HEK293 (cell line): ENCODE measurements at regions not wholly inside any gene's neighbourhood (a gene's known extent, or its start where the extent isn't known, plus 50 kb on each side); places are given as distances from the start of the nearest gene placed in this dataset.

Experiments
- CTCF ChIA-PET: fragments of 350-600 bp; formaldehyde crosslinking; extraction: SDS; loops from one replicate; lab custom pipeline; 2021; ENCODE audit warnings: antibody characterized with exemption; lab: Yijun Ruan, JAX
- POLR2A ChIA-PET: fragments of 300-600 bp; formaldehyde crosslinking; extraction: SDS; loops from one replicate; lab custom pipeline; 2020; ENCODE audit warnings: antibody characterized with exemption, inconsistent platforms; lab: Yijun Ruan, JAX
- H3K27ac ChIP-seq: fragments of 200-500 bp; sonication (Bioruptor generic); 2 replicates; pipeline ENCODE4 v1.5.1; 2014; ENCODE audit warnings: low read depth, low read length, control low read depth, inconsistent platforms; ENCODE audit errors: extremely low read depth
- H3K36me3 ChIP-seq, 2 experiments: fragments of 200-500 bp in 1 of 2; sonication (Bioruptor generic) in 1 of 2; 1 replicate in 1 of 2; 2 replicates in 1 of 2; pipeline ENCODE4 v1.5.1; 2014 to 2017; ENCODE audit warnings: inconsistent platforms in 2 of 2, low read length in 2 of 2; ENCODE audit not compliant: control insufficient read depth in 2 of 2, insufficient read depth in 1 of 2
- H3K4me1 ChIP-seq: fragments of 200-500 bp; sonication (Bioruptor generic); 2 replicates; pipeline ENCODE4 v1.5.1; 2014; ENCODE audit warnings: mild to moderate bottlenecking, low read length, inconsistent platforms; ENCODE audit not compliant: control insufficient read depth, insufficient read depth
- H3K4me3 ChIP-seq: 2 replicates; pipeline ENCODE4 v1.5.1; 2011; ENCODE audit warnings: low read depth, mild to moderate bottlenecking, control low read depth, low read length, moderate library complexity
- H3K9me3 ChIP-seq: fragments of 200-500 bp; sonication (Bioruptor generic); 2 replicates; pipeline ENCODE4 v1.5.1; 2014; ENCODE audit warnings: low read depth, low read length, inconsistent platforms; ENCODE audit not compliant: control insufficient read depth, insufficient read depth
- MZF1 ChIP-seq: fragments of 450-650 bp; formaldehyde crosslinking; IDR thresholded peaks from 2 replicates; pipeline ENCODE4 v1.5.1; 2017; ENCODE audit warnings: missing biosample characterization, missing genetic modification characterization, borderline replicate concordance
- ZBTB21 ChIP-seq: fragments of 450-650 bp; formaldehyde crosslinking; IDR thresholded peaks from 2 replicates; pipeline ENCODE4 v1.5.1; 2017; ENCODE audit warnings: missing biosample characterization, missing genetic modification characterization
- ZBTB7A ChIP-seq: fragments of 450-650 bp; formaldehyde crosslinking; IDR thresholded peaks from 2 replicates; pipeline ENCODE4 v1.5.1; 2016; ENCODE audit warnings: low read depth, missing biosample characterization, missing genetic modification characterization
- ZBTB8A ChIP-seq: fragments of 450-650 bp; formaldehyde crosslinking; IDR thresholded peaks from 2 replicates; pipeline ENCODE4 v1.5.1; 2016; ENCODE audit warnings: missing biosample characterization, missing genetic modification characterization
- ZFHX2 ChIP-seq: fragments of 450-650 bp; formaldehyde crosslinking; conservative IDR thresholded peaks from 2 replicates; pipeline ENCODE4 v1.5.1; 2016; ENCODE audit warnings: missing biosample characterization, missing genetic modification characterization
- ZNF140 ChIP-seq: fragments of 450-650 bp; formaldehyde crosslinking; IDR thresholded peaks from 2 replicates; pipeline ENCODE4 v1.5.1; 2016; ENCODE audit warnings: missing biosample characterization, missing genetic modification characterization
- ZNF311 ChIP-seq: fragments of 450-650 bp; formaldehyde crosslinking; IDR thresholded peaks from 2 replicates; pipeline ENCODE4 v1.5.1; 2017; ENCODE audit warnings: missing biosample characterization, missing genetic modification characterization, borderline replicate concordance
- ZNF394 ChIP-seq: fragments of 450-650 bp; formaldehyde crosslinking; IDR thresholded peaks from 2 replicates; pipeline ENCODE4 v1.5.1; 2016; ENCODE audit warnings: missing biosample characterization, missing genetic modification characterization, mild to moderate bottlenecking, moderate library complexity, borderline replicate concordance
- ZNF521 ChIP-seq: fragments of 450-650 bp; formaldehyde crosslinking; IDR thresholded peaks from 2 replicates; pipeline ENCODE4 v1.5.1; 2017; ENCODE audit warnings: missing biosample characterization, mild to moderate bottlenecking, missing genetic modification characterization
- ZNF571 ChIP-seq: fragments of 450-650 bp; formaldehyde crosslinking; IDR thresholded peaks from 2 replicates; pipeline ENCODE4 v1.5.0; 2017; ENCODE audit warnings: missing biosample characterization, missing genetic modification characterization
- ZNF658 ChIP-seq: fragments of 450-650 bp; formaldehyde crosslinking; IDR thresholded peaks from 2 replicates; pipeline ENCODE4; 2016; ENCODE audit warnings: missing biosample characterization, missing genetic modification characterization
- ZNF701 ChIP-seq: fragments of 450-650 bp; formaldehyde crosslinking; IDR thresholded peaks from 2 replicates; pipeline ENCODE4 v1.5.1; 2016; ENCODE audit warnings: missing biosample characterization, missing genetic modification characterization
- ZNF792 ChIP-seq: fragments of 450-650 bp; formaldehyde crosslinking; IDR thresholded peaks from 2 replicates; pipeline ENCODE4 v1.5.1; 2016; ENCODE audit warnings: missing biosample characterization, missing genetic modification characterization
- ZNF830 ChIP-seq: fragments of 450-650 bp; IDR thresholded peaks from 2 replicates; pipeline ENCODE4 v1.5.0; 2018; ENCODE audit warnings: missing biosample characterization, missing genetic modification characterization, low read depth, mild to moderate bottlenecking, moderate library complexity
- TF ChIP-seq, protein P1 (sequence below): fragments of 450-650 bp; formaldehyde crosslinking; IDR thresholded peaks from 2 replicates; pipeline ENCODE4 v1.5.1; 2016; ENCODE audit warnings: missing biosample characterization, missing genetic modification characterization

DNA sequence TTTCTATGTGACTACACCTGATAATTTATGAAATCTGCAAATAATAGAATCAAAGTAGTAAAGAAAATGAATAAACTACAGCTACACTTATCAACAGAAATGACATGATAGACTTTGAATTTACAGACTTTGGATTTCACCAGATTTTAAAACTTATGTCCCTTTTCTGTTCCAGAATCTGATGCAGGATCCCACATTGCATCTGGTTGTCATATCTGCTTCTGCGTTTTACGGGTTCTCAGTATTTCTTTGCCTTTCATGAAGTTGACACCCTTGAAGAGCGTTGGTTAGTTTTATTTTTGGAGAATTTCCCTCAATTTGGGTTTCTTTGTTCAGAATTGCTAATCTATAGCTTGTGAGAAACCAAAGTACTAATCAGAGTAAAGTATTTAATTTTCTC, 174.9 kb upstream of the ADCY2 start:
- no peaks in the 10 kb centered on the region for H3K4me1 ChIP-seq
- H3K36me3 ChIP-seq = no peaks in the 10 kb centered on the region
- TF ChIP-seq ZNF311 (tag by site-specific recombination) (no peak), ZBTB21 (tag by site-specific recombination) (no peak)
- TF ChIP-seq, protein P1, sequence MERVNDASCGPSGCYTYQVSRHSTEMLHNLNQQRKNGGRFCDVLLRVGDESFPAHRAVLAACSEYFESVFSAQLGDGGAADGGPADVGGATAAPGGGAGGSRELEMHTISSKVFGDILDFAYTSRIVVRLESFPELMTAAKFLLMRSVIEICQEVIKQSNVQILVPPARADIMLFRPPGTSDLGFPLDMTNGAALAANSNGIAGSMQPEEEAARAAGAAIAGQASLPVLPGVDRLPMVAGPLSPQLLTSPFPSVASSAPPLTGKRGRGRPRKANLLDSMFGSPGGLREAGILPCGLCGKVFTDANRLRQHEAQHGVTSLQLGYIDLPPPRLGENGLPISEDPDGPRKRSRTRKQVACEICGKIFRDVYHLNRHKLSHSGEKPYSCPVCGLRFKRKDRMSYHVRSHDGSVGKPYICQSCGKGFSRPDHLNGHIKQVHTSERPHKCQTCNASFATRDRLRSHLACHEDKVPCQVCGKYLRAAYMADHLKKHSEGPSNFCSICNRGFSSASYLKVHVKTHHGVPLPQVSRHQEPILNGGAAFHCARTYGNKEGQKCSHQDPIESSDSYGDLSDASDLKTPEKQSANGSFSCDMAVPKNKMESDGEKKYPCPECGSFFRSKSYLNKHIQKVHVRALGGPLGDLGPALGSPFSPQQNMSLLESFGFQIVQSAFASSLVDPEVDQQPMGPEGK (tag by site-specific recombination) = no peak
- H3K9me3 ChIP-seq = no peaks in the 10 kb centered on the region
- CTCF ChIA-PET = interaction anchor here (0.7 kb wide), 1 partner anchor 60 kb away, joined by 3 read pairs; no protein-coding TSS in a partner anchor
- no peak overlapping the region for H3K4me3 ChIP-seq
- H3K27ac ChIP-seq = no peak overlapping the region
- POLR2A ChIA-PET = no interaction called here

DNA sequence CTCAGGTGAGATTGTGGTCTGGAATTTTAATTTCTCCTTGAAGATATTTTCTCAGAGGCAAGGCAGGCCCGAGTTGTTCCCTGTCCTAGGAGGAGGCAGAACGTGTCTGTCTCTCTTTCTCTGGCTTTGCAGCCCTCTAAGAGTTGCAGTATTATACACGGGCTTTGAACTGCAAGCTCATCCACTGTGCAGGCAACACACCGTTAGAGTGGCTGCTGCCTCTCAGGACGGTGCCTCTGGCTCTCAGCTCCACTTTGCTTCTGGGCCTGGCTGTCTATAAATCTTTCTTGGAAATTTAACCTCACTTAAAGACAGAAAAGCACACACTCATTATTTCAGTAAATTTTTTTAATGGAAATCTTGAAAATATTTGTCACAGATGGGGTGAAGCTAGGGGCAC, 170.1 kb upstream of the ADCY2 start:
- TF ChIP-seq ZNF792 (tag by site-specific recombination) = no peak
- Histone ChIP-seq H3K27ac (no peak overlapping the region), H3K36me3 (no peaks in the 10 kb centered on the region), H3K4me3 (no peak overlapping the region), H3K9me3 (no peaks in the 10 kb centered on the region), H3K4me1 (no peaks in the 10 kb centered on the region)
- POLR2A ChIA-PET = no interaction called here
- CTCF ChIA-PET = no interaction called here

DNA sequence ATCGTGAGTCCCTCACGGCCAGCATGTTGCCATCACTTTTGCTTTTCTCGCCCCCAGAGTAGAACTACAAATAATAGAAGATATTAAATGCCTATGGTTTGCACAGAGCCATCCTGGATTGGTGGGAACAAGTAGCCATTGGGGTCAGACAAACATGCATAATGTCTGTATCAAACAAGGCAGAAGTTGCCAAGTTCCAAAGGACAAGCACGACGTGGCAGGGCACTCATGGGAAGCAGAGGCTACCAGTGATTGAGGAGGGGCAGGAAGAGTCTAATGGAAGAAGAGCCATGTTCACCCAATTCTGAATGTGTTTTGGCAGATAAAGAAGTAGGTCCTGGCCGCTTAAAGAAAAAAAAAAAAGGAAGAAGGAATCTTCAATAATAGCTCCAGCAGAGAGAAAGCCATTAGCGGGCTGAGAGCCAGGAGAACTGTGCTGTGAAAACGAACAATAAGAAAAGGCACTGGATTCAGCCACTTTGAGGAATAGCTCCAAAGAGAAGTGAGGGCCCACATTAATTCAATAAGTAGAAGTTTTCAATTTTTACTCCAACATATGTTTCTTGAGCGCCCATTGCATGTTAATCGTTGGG, 153.7 kb upstream of the ADCY2 start:
- TF ChIP-seq ZNF140 (tag by site-specific recombination) = no peak
- TF ChIP-seq ZNF571 = no peak
- TF ChIP-seq ZNF521 (tag by site-specific recombination) = no peak
- no peak for TF ChIP-seq MZF1
- TF ChIP-seq ZNF658 (tag by site-specific recombination) = no peak
- no peak for TF ChIP-seq ZNF394 (tag by site-specific recombination)
- TF ChIP-seq ZBTB8A (tag by site-specific recombination) = no peak
- TF ChIP-seq ZFHX2 (tag by site-specific recombination) = no peak
- TF ChIP-seq ZNF701 = no peak
- POLR2A ChIA-PET = no interaction called here
- H3K9me3 ChIP-seq = no peaks in the 10 kb centered on the region
- no peak overlapping the region for H3K27ac ChIP-seq
- CTCF ChIA-PET = interaction anchor here (0.6 to 0.8 kb wide), 3 partner anchors 21 to 686 kb away, joined by 3 to 6 read pairs (median 3); no protein-coding TSS in a partner anchor
- H3K4me3 ChIP-seq = no peak overlapping the region
- H3K36me3 ChIP-seq = no peaks in the 10 kb centered on the region
- no peaks in the 10 kb centered on the region for H3K4me1 ChIP-seq

DNA sequence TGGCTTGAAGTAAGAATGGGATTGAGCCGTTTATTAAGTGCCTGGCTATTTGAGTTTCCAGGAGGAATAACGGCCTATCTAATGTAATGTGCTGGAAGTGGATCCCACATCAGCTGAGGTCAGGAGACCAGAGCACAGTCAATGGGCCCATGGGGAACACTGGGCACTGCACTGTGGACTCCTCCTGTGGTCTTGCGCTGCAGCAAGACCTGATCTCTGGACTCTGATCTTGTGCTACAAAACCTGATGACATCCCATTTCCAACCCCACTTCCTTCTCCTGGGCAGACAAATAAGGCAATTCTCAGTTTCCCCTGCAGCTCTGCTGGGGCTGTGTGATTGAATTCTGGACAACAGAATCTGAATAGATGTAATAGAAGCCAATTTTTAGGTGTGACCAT, 151.7 kb upstream of the ADCY2 start:
- Histone ChIP-seq H3K36me3 (no peaks in the 10 kb centered on the region), H3K4me1 (no peaks in the 10 kb centered on the region), H3K9me3 (no peaks in the 10 kb centered on the region), H3K27ac (no peak overlapping the region), H3K4me3 (no peak overlapping the region)
- CTCF ChIA-PET = no interaction called here
- POLR2A ChIA-PET = interaction anchor here (0.7 kb wide), 1 partner anchor 1213 kb away, joined by 3 read pairs; no protein-coding TSS in a partner anchor
- TF ChIP-seq ZNF830 (tag by site-specific recombination) (no peak), ZBTB8A (tag by site-specific recombination) (no peak), ZBTB7A (tag by site-specific recombination) (no peak)
